ENCODE measurements at regions not wholly inside any gene's neighbourhood (a gene's known extent, or its start where the extent isn't known, plus 50 kb on each side); places are given as distances from the start of the nearest gene placed in this dataset.

- no peak for DNase-seq
Observed at GRCh38 chr12:127360580-127360979, 906.4 kb upstream of the TMEM132C start.

- no peak for DNase-seq
Observed at GRCh38 chr12:127362121-127362520, 904.8 kb upstream of the TMEM132C start.

- DNase-seq, result no peak
Observed at GRCh38 chr12:127363392-127363791, 903.6 kb upstream of the TMEM132C start.

GRCh38 chr12:127373559-127373958 is 893.4 kb upstream of the TMEM132C start:
- DNase-seq, result no peak

- no peak for DNase-seq
Observed at GRCh38 chr12:127374447-127374846, 892.5 kb upstream of the TMEM132C start.

GRCh38 chr12:127381043-127381668 is 885.8 kb upstream of the TMEM132C start:
- peak; percentile 7 for DNase-seq

- DNase-seq, result no peak
Observed at GRCh38 chr12:127381681-127382080, 885.3 kb upstream of the TMEM132C start.

GRCh38 chr12:127383281-127383680 is 883.7 kb upstream of the TMEM132C start:
- no peak for DNase-seq

GRCh38 chr12:127386723-127387122 is 880.2 kb upstream of the TMEM132C start:
- no peak for DNase-seq

- no peak for DNase-seq
Observed at GRCh38 chr12:127388985-127389384, 878.0 kb upstream of the TMEM132C start.

GRCh38 chr12:127389923-127390322 is 877.0 kb upstream of the TMEM132C start:
- DNase-seq, result no peak

- no peak for DNase-seq
Observed at GRCh38 chr12:127393465-127393864, 873.5 kb upstream of the TMEM132C start.

- no peak for DNase-seq
Observed at GRCh38 chr12:127393896-127394295, 873.1 kb upstream of the TMEM132C start.

GRCh38 chr12:127396734-127397133 is 870.2 kb upstream of the TMEM132C start:
- DNase-seq, result no peak

- DNase-seq, result no peak
Observed at GRCh38 chr12:127398016-127398710, 868.8 kb upstream of the TMEM132C start.

GRCh38 chr12:127399451-127399850 is 867.5 kb upstream of the TMEM132C start:
- no peak for DNase-seq

GRCh38 chr12:127400221-127400620 is 866.7 kb upstream of the TMEM132C start:
- no peak for DNase-seq

- no peak for DNase-seq
Observed at GRCh38 chr12:127401005-127401404, 866.0 kb upstream of the TMEM132C start.

- no peak for DNase-seq
Observed at GRCh38 chr12:127401536-127401935, 865.4 kb upstream of the TMEM132C start.

- DNase-seq, result no peak
Observed at GRCh38 chr12:127411166-127411915, 855.6 kb upstream of the TMEM132C start.

- no peak for DNase-seq
Observed at GRCh38 chr12:127411981-127412380, 855.0 kb upstream of the TMEM132C start.

GRCh38 chr12:127412866-127413265 is 854.1 kb upstream of the TMEM132C start:
- no peak for DNase-seq

GRCh38 chr12:127414186-127414585 is 852.8 kb upstream of the TMEM132C start:
- DNase-seq, result no peak

GRCh38 chr12:127414636-127415035 is 852.3 kb upstream of the TMEM132C start:
- DNase-seq, result no peak
